Transverse colon (tissue), 4 donors: ENCODE measurements at regions not wholly inside any gene's neighbourhood (a gene's known extent, or its start where the extent isn't known, plus 50 kb on each side); places are given as distances from the start of the nearest gene placed in this dataset.

Experiments used
- DNase-seq: peaks from one replicate; pipeline ENCODE4 v3.0.0-alpha.2; 2019
- H3K27ac ChIP-seq, 4 donors: fragments of 200-600 bp; sonication (generic); 2 replicates each; pipeline ENCODE4 v1.5.1; 2016 to 2018; ENCODE audit warnings: inconsistent platforms in 4 of 4
- H3K27me3 ChIP-seq: fragments of 200-600 bp; sonication (generic); 2 replicates; pipeline ENCODE4 v1.5.1; 2017; ENCODE audit warnings: inconsistent platforms
- H3K36me3 ChIP-seq, 4 donors: fragments of 200-600 bp; sonication (generic); 2 replicates each; pipeline ENCODE4 v1.5.1; 2017 to 2019; ENCODE audit warnings: inconsistent platforms in 4 of 4
- H3K4me1 ChIP-seq, 4 donors: fragments of 200-600 bp; sonication (generic); 2 replicates each; pipeline ENCODE4 v1.5.1; 2017 to 2020; ENCODE audit warnings: inconsistent platforms in 4 of 4
- H3K4me3 ChIP-seq, 4 donors: fragments of 200-600 bp; sonication (generic); 1 replicate in 1 of 4; 2 replicates in 3 of 4; pipeline versions ENCODE4 v1.5.1 to v1.6.1; 2017 to 2019; ENCODE audit warnings: inconsistent platforms in 4 of 4
- H3K9me3 ChIP-seq, 2 donors: fragments of 200-600 bp; sonication (generic); 2 replicates each; pipeline ENCODE4 v1.5.1; 2017 to 2019; ENCODE audit warnings: inconsistent platforms in 2 of 2
- CTCF ChIP-seq, 5 experiments: fragments of 200-600 bp in 3 of 5; fragments of 450-650 bp in 2 of 5; sonication (generic) in 3 of 5; IDR thresholded peaks; 1 replicate in 2 of 5; 2 replicates in 3 of 5; pipeline ENCODE4 v1.5.1; 2016 to 2017; ENCODE audit warnings: antibody characterized with exemption in 5 of 5, inconsistent platforms in 3 of 5, mild to moderate bottlenecking in 2 of 5, moderate library complexity in 1 of 5
- EP300 ChIP-seq: sonication (generic); formaldehyde crosslinking; IDR thresholded peaks from one replicate; pipeline ENCODE4 v1.6.1; 2017; ENCODE audit warnings: antibody characterized with exemption, low read depth
- POLR2A ChIP-seq: fragments of 450-650 bp; IDR thresholded peaks from one replicate; pipeline ENCODE4 v1.6.1; 2016; ENCODE audit warnings: antibody characterized with exemption, mild to moderate bottlenecking, moderate library complexity
- POLR2AphosphoS5 ChIP-seq, 3 donors: sonication (generic); formaldehyde crosslinking; IDR thresholded peaks; one replicate each; pipeline ENCODE4 v1.6.1; 2016; ENCODE audit warnings: antibody characterized with exemption in 3 of 3
- WGBS, 2 donors: methylation state at CpG; one replicate each; pipeline ENCODE4 v1.1.5; 2018; ENCODE audit warnings: low coverage in 1 of 2; 5-methylcytosine and 5-hydroxymethylcytosine counted together
- in situ Hi-C, 4 donors: fragments of 200-750 bp; cut with MboI; loops; one replicate each; pipeline versions ENCODE4 v1.15.0 to v1.15.1; 2017; ENCODE audit warnings: low sequenced_read_pairs in 3 of 4, low pct_ligation_motif_present in 1 of 4, low pct_unique_long_range_greater_than_20kb in 1 of 4
- intact Hi-C: fragments of 100-400 bp; cut with DNase I; formaldehyde crosslinking; loops from one replicate; pipeline ENCODE4 v1.15.1; 2023; ENCODE audit warnings: low total_unique reads

DNA sequence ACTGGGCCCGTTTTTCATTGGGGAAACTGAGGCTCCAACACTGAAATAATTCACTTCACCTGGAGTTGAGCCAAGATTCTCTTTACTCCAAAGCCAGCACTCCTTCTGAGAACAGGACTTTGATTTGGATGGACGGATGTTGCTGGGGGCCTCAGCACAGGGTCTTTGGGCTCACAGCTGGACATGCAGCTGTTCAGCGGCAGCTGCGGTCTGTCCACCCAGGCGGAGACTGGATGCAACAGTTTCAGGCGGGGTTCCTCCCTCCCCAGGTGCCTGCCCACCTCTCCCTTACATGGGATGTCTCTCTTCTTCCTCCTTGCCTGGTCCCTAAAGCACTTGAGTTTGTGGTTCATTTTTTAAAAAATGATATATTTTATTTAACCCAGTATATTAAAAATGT is 219.0 kb upstream of the IRX4 start:
- Histone ChIP-seq H3K36me3 (no peaks in the 10 kb centered on the region), H3K4me3 (no peak overlapping the region), H3K9me3 (no peaks in the 10 kb centered on the region), H3K27ac (no peak overlapping the region), H3K4me1 (no peaks in the 10 kb centered on the region), H3K27me3 (no peaks in the 10 kb centered on the region)
- 64 to 71% methylated on average over 6 of the region's 6 CpGs for WGBS, 2 donors
- TF ChIP-seq POLR2A, result no peak
- TF ChIP-seq CTCF (IDR thresholded peaks at IDR 0.05), result no peak
- no peak for TF ChIP-seq EP300
- no peak for TF ChIP-seq POLR2AphosphoS5 (IDR thresholded peaks at IDR 0.05)
- DNase-seq, result no peak
- intact Hi-C loops (no loop called here), in situ Hi-C loops (no loop called here)

GRCh38 chr5:2096887-2097505 is 214.3 kb upstream of the IRX4 start:
- no peaks in the 10 kb centered on the region for H3K9me3 ChIP-seq
- no peak for TF ChIP-seq POLR2AphosphoS5 (IDR thresholded peaks at IDR 0.05)
- no peak for TF ChIP-seq CTCF (IDR thresholded peaks at IDR 0.05)
- no peak for TF ChIP-seq EP300
- TF ChIP-seq POLR2A, result no peak
- intact Hi-C loops (no loop called here), in situ Hi-C loops (no loop called here)
- H3K27me3 ChIP-seq, result no peaks in the 10 kb centered on the region
- DNase-seq, result no peak
- H3K27ac ChIP-seq, result no peak overlapping the region
- no peaks in the 10 kb centered on the region for H3K36me3 ChIP-seq
- no peaks in the 10 kb centered on the region for H3K4me1 ChIP-seq
- no peak overlapping the region for H3K4me3 ChIP-seq
- WGBS, 2 donors, result 70 to 85% methylated on average over 7 to 22 of the region's 22 CpGs

DNA sequence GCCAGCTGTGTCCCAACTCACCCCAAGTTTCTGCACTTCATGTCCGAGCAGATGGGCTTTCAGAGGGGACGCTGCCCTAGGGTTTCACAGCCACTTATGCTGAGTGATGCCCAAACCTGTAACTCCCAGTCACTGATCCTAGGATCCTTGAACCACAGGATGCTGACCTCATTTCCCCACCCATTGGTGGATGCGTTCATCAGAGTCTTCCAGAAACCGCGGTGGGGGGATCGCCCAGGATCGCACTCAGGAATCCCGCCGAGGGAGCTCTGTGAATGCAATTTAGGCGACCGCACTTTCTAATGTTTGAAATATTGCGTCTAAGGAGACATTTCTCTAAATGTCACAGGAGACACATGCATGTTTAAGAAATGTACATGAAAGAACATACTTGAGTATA is 212.3 kb upstream of the IRX4 start:
- 96% methylated on average over 12 of the region's 12 CpGs; no CpG with 5 or more reads in 1 of the 2 donors for WGBS, 2 donors
- intact Hi-C loops, result no loop called here

DNA sequence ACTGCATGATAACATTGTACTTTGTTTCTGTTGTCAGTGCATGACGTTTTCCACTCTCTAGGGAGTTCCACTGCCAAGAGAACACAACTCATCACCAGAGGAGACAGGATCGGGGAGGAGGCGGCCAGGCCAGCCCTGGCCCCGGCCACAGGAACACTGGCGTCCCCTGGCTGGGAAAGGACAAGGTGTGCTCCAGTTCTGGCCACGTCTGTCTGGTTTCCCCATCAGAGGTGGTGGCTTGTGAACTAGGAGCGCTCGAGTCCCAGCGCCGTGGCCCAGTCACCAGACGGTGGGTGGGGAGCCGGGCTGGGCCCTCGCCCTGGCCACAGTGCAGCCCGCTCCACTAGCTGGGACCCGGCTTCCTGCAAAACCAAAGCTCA is 211.9 kb upstream of the IRX4 start:
- in situ Hi-C loops (no loop called here), intact Hi-C loops (no loop called here)
- no peaks in the 10 kb centered on the region for H3K9me3 ChIP-seq
- H3K4me3 ChIP-seq, result no peak overlapping the region
- H3K27ac ChIP-seq, result no peak overlapping the region
- no peak for DNase-seq
- no peaks in the 10 kb centered on the region for H3K27me3 ChIP-seq
- WGBS, 2 donors, result 80% methylated on average over 15 of the region's 15 CpGs; no CpG with 5 or more reads in 1 of the 2 donors
- TF ChIP-seq EP300 (no peak), POLR2A (no peak), POLR2AphosphoS5 (IDR thresholded peaks at IDR 0.05) (no peak), CTCF (IDR thresholded peaks at IDR 0.05) (no peak)
- no peaks in the 10 kb centered on the region for H3K36me3 ChIP-seq
- H3K4me1 ChIP-seq, result no peaks in the 10 kb centered on the region

More for the DNA sequence above, 212.3 kb upstream of the IRX4 start:
- no peaks in the 10 kb centered on the region for H3K27me3 ChIP-seq
- DNase-seq, result no peak
- no peak for TF ChIP-seq POLR2A
- no peak for TF ChIP-seq EP300
- no peak for TF ChIP-seq CTCF (IDR thresholded peaks at IDR 0.05)
- TF ChIP-seq POLR2AphosphoS5 (IDR thresholded peaks at IDR 0.05), result no peak
- H3K4me1 ChIP-seq, result no peaks in the 10 kb centered on the region
- no peaks in the 10 kb centered on the region for H3K9me3 ChIP-seq
- no peak overlapping the region for H3K4me3 ChIP-seq
- H3K27ac ChIP-seq, result no peak overlapping the region
- H3K36me3 ChIP-seq, result no peaks in the 10 kb centered on the region
- in situ Hi-C loops, result no loop called here
